ENCODE measurements at regions not wholly inside any gene's neighbourhood (a gene's known extent, or its start where the extent isn't known, plus 50 kb on each side); places are given as distances from the start of the nearest gene placed in this dataset.

DNA sequence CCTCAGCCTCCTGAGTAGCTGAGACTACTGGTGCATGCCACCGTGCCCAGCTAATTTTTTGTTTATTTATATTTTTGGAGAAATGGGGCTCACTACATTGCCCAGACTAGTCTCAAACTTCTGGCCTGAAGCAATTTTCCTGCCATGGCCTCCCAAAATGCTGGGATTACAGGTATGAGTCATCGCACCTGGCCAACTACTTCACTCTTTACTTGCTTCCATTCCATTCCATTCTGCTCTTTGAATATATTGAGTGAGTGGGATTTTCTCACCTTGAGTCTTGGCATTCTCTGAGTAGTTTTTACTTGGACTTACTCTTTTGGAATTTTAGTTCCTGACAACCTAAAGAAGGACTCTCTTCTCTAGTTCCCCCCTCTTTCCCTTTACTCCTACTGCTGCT, 93.8 kb upstream of the UNC13C start:
- Histone ChIP-seq H3K36me3 (ENCODE audit: control insufficient read depth in 2 of 2, insufficient read depth in 1 of 2, low read length in 2 of 2) (no peaks in the 10 kb centered on the region), H3K27ac (ENCODE audit: extremely low read depth, low read depth, low read length) (no peak overlapping the region), H3K9me3 (ENCODE audit: control insufficient read depth, insufficient read depth, low read depth, low read length) (no peaks in the 10 kb centered on the region), H3K4me1 (ENCODE audit: control insufficient read depth, insufficient read depth, low read length) (no peaks in the 10 kb centered on the region), H3K4me3 (ENCODE audit: low read depth, low read length) (no peak overlapping the region)
- POLR2A ChIA-PET: no interaction called here
- TF ChIP-seq ZNF37A (tag by site-specific recombination; IDR thresholded peaks at IDR 0.05): no peak
- TF ChIP-seq ZNF155 (tag by site-specific recombination; IDR thresholded peaks at IDR 0.05): no peak
- no peak for TF ChIP-seq ZNF2 (tag by site-specific recombination; IDR thresholded peaks at IDR 0.05)
- no peak for TF ChIP-seq ZSCAN23 (tag by site-specific recombination; IDR thresholded peaks at IDR 0.05)
- TF ChIP-seq ZNF654 (tag by site-specific recombination; IDR thresholded peaks at IDR 0.05; ENCODE audit: low read depth): no peak
- no peak for TF ChIP-seq ZNF223 (tag by site-specific recombination; IDR thresholded peaks at IDR 0.05)
- no peak for TF ChIP-seq ZNF621 (tag by site-specific recombination; IDR thresholded peaks at IDR 0.05)
- TF ChIP-seq ZNF76 (tag by site-specific recombination; IDR thresholded peaks at IDR 0.05; ENCODE audit: borderline replicate concordance, low read depth): no peak
- TF ChIP-seq, protein P1, sequence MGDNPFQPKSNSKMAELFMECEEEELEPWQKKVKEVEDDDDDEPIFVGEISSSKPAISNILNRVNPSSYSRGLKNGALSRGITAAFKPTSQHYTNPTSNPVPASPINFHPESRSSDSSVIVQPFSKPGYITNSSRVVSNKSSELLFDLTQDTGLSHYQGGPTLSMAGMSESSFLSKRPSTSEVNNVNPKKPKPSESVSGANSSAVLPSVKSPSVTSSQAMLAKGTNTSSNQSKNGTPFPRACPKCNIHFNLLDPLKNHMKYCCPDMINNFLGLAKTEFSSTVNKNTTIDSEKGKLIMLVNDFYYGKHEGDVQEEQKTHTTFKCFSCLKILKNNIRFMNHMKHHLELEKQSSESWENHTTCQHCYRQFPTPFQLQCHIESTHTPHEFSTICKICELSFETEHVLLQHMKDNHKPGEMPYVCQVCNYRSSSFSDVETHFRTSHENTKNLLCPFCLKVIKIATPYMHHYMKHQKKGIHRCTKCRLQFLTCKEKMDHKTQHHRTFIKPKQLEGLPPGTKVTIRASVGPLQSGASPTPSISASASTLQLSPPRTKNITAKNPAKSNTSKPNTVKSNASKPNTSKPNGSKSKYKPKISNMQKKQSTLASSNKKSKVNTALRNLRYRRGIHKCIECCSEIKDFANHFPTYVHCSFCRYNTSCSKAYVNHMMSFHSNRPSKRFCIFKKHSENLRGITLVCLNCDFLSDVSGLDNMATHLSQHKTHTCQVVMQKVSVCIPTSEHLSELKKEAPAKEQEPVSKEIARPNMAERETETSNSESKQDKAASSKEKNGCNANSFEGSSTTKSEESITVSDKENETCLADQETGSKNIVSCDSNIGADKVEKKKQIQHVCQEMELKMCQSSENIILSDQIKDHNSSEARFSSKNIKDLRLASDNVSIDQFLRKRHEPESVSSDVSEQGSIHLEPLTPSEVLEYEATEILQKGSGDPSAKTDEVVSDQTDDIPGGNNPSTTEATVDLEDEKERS (tag by site-specific recombination; IDR thresholded peaks at IDR 0.05): no peak
- no peak for TF ChIP-seq SP3 (tag by site-specific recombination; IDR thresholded peaks at IDR 0.05)
- no peak for TF ChIP-seq ZNF664 (tag by site-specific recombination; IDR thresholded peaks at IDR 0.05)
- TF ChIP-seq, protein P2, sequence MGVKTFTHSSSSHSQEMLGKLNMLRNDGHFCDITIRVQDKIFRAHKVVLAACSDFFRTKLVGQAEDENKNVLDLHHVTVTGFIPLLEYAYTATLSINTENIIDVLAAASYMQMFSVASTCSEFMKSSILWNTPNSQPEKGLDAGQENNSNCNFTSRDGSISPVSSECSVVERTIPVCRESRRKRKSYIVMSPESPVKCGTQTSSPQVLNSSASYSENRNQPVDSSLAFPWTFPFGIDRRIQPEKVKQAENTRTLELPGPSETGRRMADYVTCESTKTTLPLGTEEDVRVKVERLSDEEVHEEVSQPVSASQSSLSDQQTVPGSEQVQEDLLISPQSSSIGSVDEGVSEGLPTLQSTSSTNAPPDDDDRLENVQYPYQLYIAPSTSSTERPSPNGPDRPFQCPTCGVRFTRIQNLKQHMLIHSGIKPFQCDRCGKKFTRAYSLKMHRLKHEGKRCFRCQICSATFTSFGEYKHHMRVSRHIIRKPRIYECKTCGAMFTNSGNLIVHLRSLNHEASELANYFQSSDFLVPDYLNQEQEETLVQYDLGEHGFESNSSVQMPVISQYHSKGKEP (tag by site-specific recombination; IDR thresholded peaks at IDR 0.05): no peak
- TF ChIP-seq ZNF426 (tag by site-specific recombination; IDR thresholded peaks at IDR 0.05): no peak
- CTCF ChIA-PET: no interaction called here

DNA sequence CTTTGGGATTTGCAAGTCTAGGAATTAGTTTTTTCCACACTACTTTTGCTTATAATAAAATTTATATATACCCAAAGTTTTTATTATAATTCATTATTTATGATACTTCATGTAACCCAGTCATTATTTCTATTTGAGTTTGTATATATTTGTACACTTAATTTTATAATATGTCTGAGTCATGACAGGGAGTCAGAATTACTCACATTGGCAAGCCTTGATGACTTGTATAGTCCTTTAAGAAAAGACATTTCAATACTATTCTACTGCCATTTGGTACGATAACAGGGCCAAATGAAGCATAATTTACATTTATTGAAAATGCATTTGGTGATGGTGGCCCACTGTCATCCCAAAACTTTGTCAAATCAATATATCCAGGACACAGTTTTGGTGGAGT, 95.9 kb upstream of the UNC13C start:
- CTCF ChIA-PET: no interaction called here

More for the DNA sequence above, 95.9 kb upstream of the UNC13C start:
- POLR2A ChIA-PET: no interaction called here
- Histone ChIP-seq H3K36me3 (ENCODE audit: control insufficient read depth in 2 of 2, insufficient read depth in 1 of 2, low read length in 2 of 2) (no peaks in the 10 kb centered on the region), H3K4me1 (ENCODE audit: control insufficient read depth, insufficient read depth, low read length) (no peaks in the 10 kb centered on the region), H3K9me3 (ENCODE audit: control insufficient read depth, insufficient read depth, low read depth, low read length) (no peaks in the 10 kb centered on the region), H3K4me3 (ENCODE audit: low read depth, low read length) (no peak overlapping the region), H3K27ac (ENCODE audit: extremely low read depth, low read depth, low read length) (no peak overlapping the region)
- TF ChIP-seq ZNF707 (tag by site-specific recombination; IDR thresholded peaks at IDR 0.05): no peak
- TF ChIP-seq ZFP37 (tag by site-specific recombination; IDR thresholded peaks at IDR 0.05): no peak
- TF ChIP-seq ZNF239 (tag by site-specific recombination; IDR thresholded peaks at IDR 0.05): no peak
- TF ChIP-seq ZNF302 (tag by site-specific recombination; IDR thresholded peaks at IDR 0.05; ENCODE audit: low read depth): no peak
- TF ChIP-seq ZNF501 (tag by site-specific recombination; IDR thresholded peaks at IDR 0.05): no peak
- no peak for TF ChIP-seq ZNF555 (tag by site-specific recombination; conservative IDR thresholded peaks at IDR 0.05)
- no peak for TF ChIP-seq TRIM28 (IDR thresholded peaks at IDR 0.05; ENCODE audit: borderline replicate concordance, low read length)
- no peak for TF ChIP-seq ZNF423 (tag by site-specific recombination; IDR thresholded peaks at IDR 0.05)
- no peak for TF ChIP-seq ZNF791 (tag by site-specific recombination; IDR thresholded peaks at IDR 0.05)
- TF ChIP-seq ZNF549 (tag by site-specific recombination; IDR thresholded peaks at IDR 0.05): no peak
- TF ChIP-seq PRDM1 (tag by site-specific recombination; IDR thresholded peaks at IDR 0.05): no peak
- no peak for TF ChIP-seq ZNF544 (tag by site-specific recombination; IDR thresholded peaks at IDR 0.05)
- TF ChIP-seq, protein P3, sequence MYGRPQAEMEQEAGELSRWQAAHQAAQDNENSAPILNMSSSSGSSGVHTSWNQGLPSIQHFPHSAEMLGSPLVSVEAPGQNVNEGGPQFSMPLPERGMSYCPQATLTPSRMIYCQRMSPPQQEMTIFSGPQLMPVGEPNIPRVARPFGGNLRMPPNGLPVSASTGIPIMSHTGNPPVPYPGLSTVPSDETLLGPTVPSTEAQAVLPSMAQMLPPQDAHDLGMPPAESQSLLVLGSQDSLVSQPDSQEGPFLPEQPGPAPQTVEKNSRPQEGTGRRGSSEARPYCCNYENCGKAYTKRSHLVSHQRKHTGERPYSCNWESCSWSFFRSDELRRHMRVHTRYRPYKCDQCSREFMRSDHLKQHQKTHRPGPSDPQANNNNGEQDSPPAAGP (tag by site-specific recombination; IDR thresholded peaks at IDR 0.05): no peak
- no peak for TF ChIP-seq ZNF600 (tag by site-specific recombination; IDR thresholded peaks at IDR 0.05)
- no peak for TF ChIP-seq ZNF16 (tag by site-specific recombination; IDR thresholded peaks at IDR 0.05; ENCODE audit: low read depth)

Data from HEK293 (cell line).